ENCODE measurements at regions not wholly inside any gene's neighbourhood (a gene's known extent, or its start where the extent isn't known, plus 50 kb on each side); places are given as distances from the start of the nearest gene placed in this dataset.
"Not testable (repeated sequence)": the region's sequence is repeated elsewhere in the genome, so short reads cannot be mapped to it uniquely, and the experiment has no call there.

- no peak for DNase-seq
These were observed 169.1 kb upstream of the NLRP1 start for GRCh38 chr17:5753421-5753820.

GRCh38 chr17:5757314-5757907 lies 173.1 kb upstream of the NLRP1 start:
- DNase-seq, result no peak

- DNase-seq, result peak in 1 of 2 donors; percentile 3
These were observed 174.3 kb upstream of the NLRP1 start for GRCh38 chr17:5758651-5759050.

DNA sequence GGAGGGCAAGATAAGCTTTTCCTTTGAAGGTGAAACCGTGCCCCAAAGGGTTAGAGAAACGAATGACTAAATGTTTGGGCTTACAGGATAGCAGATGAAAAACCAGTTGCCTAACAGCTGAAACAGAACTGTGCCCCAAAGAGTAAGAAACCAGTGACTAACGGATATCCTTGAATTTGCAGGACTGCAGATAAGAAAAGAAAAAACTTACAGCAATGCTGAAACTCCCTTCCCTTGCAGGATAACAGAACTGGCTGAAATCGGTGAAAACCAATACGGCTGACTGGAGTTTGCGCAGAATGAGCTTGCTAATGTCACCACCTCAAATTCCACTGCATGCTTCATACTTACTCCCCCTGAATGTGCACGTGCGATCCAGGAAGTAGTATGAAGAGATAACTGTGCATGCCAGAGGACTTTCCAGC lies 175.2 kb upstream of the NLRP1 start:
- no peak for DNase-seq

- no peak for DNase-seq
These were observed 177.9 kb upstream of the NLRP1 start for GRCh38 chr17:5762191-5762590.

DNA sequence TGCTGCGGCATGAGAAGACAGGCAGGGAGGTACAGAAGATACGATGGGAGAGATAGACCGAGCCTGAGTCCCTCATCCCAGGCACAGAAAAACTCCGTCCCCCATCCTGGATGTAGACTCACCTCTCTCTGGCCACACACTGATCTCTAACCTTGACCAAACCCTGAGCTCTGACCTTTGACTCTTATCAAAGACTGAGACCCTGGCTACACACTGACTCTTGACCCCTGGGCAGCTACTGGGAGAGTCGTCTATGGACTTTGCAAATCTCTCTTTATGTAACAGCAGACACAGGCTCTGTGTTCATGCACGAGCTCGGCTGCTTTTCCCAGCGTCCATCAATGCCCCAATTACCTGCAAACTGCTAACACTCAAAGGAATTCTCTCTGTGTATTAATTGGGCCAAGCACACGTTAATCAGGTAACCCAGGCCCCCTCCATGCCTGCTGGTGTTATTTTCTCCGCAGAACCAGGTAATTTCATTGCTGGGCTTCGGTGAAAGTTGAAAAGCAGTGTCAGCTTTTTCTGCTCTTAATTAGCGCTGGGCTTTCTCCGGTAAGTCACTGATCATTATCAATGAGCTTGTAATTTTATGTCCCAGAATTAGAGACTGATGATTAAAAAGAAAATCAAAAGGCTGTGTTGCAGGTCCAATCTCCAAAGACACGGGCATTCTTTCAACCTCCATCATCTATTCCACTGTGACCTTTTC lies 179.4 kb upstream of the NLRP1 start:
- no peak for DNase-seq

DNA sequence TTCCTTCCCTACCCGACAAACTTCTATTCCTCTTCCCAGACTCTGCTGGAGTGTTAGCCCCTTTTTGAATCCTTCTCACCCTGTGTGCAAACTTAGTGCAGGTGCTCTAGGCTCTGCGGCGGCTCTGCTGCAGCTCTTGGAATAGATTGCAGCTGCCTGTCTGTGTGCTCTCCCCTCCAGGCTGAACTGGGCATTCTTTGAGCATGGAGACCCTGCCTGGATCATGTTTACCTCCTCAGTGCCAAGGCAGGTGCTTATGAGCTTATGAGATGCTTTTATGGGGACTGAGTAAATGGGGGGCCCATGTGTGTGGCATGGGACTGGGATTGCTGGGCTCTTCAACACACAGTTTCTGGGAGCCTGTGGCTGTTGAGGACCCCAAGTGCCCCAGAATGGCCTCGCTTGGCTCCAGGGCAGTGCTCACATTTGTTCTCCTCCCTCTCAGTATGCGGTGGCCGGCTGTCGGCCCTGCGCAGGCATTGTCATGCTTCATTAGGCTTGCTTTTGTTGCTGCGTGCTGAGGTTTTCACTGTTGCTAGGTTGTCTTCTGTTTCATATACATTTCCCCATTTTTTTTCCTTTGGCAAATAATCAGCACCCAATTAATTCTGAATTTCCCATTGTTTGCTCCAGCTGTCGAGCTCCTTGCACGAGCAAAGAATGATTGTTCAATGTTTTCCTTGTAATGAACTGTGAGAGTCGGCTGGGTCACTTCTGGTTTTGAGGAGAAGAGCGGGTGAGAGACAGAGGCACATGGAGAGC lies 185.5 kb upstream of the NLRP1 start:
- no peak for DNase-seq

DNA sequence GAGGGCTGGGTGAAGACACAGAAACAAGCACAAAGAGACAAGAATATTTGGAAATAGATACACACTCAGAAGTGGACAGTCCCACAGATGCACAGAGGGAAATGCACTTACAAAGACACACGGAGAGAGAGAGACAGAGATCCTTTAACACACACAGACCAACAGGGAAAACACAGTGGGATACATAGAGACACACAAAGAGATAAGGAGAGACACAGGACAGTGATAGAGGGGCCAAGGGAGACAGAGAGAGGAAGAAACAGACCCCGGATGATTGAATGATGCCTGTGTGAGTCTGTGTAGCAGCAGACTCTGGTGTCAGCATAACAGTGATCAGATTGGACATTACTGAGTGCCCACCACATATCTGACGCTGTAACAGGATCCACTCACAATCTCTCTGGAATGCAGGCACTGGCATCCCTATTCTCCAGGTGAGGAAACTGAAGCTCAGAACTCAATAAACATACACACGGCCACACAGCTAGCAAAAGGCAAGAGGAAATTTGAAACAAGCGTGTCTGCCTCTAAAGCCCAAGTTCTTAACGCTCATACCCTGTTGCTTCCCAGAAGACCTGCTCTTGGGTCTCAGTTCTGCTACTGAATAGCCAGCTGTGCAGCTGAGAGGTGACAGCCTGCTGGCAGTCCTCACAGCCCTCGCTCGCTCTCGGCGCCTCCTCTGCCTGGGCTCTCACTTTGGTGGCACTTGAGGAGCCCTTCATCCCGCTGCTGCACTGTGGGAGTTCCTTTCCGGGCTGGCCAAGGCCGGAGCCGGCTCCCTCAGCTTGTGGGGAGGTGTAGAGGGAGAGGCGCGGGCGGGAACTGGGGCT lies 186.3 kb upstream of the NLRP1 start:
- no peak for DNase-seq

GRCh38 chr17:5771271-5771577 lies 186.9 kb upstream of the NLRP1 start:
- DNase-seq, result not testable (repeated sequence)

DNA sequence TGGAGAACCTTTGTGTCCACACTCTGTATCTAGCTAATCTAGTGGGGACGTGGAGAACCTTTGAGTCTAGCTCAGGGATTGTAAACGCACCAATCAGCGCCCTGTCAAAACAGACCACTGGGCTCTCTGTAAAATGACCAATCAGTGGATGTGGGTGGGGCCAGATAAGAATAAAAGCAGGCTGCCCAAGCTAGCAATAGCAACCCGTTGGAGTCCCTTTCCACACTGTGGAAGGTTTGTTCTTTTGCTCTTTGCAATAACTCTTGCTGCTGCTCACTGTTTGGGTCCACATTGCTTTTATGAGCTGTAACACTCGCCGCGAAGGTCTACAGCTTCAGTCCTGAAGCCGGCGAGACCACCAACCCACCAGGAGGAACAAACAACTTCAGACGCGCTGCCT lies 187.7 kb upstream of the NLRP1 start:
- not testable (repeated sequence) for DNase-seq

DNA sequence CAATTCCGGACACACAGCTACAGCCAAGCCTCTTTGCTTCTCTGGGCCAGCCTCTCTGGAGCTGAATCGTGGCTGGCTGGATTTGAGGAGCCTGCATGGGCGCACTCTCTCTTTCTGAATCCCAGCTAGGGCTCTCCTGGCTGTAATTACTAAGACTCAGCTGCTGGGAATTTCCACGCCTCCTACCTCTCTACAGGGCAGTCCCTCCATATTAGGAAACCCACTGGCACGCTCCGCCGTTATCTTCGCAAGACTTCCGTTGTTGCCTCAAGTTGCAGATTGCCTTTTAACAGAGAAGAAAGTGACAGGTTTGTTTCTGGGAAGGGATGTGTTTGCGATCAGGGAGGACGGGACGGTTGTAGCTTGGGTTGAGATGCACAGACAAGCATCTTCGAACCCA lies 188.4 kb upstream of the NLRP1 start:
- no peak for DNase-seq

GRCh38 chr17:5773816-5774360 lies 189.6 kb upstream of the NLRP1 start:
- DNase-seq, result no peak

DNA sequence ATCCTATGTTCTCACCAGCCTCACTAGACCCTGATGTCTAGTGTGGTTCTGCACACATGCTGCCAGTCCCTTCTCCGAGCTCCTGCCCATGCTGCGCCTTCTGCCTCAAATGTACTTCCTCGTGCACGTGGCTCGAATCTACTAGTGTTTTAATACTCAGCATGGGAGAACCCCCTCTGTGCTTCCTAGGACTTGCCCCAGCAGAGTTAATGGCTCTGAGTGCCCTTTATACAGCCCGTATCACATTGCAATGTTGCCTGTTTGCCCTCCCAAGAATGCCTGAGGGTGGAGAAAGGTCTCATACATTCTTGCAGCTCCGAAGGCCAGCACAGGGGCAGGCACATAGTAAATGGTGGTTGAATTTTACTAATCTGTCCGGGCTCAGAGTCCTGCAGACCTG lies 190.8 kb upstream of the NLRP1 start:
- DNase-seq, result no peak

- DNase-seq, result no peak
These were observed 196.2 kb upstream of the NLRP1 start for GRCh38 chr17:5780476-5780875.

GRCh38 chr17:5781236-5781927 lies 197.1 kb upstream of the NLRP1 start:
- DNase-seq, result no peak

- DNase-seq, result no peak
These were observed 199.0 kb upstream of the NLRP1 start for GRCh38 chr17:5783269-5783668.

DNA sequence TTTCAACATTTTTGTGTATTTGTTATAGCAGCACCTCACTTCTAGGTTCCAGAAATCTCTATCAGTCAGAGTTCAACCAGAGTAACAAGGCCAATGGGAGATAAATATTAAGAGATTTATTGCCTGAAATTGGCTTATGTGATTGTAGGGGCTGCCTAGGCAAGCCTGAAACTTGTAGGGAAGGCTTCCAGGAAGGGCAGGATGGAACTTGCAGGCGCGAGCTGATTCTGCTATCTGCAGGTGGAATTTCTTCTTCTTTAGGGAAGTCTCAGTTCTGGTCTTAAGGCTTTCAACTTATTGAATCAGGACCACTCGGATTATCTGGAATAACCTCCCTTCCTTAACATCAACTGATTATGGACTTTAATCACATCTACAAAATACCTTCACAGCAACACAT lies 199.5 kb upstream of the NLRP1 start:
- no peak for DNase-seq

DNA sequence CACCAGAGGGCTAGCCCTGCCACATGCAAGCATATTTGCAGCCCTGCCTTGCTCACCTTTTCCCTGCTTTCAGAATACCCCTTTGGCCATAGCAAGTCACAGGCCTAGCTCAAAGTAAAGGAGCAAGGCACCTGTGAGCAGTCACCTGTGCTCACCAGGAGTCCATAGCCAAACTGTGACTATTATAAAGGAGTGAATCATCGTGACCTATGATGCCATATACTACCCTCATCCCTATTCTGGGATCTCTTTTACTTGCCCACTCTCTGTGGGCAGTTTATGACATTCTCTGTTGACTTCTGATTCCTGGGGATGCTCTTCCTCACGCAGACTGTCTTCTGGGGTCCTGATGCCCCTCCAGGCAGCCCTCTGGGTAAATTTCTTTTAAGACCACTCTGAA lies 200.5 kb upstream of the NLRP1 start:
- no peak for DNase-seq

- no peak for DNase-seq
These were observed 201.0 kb upstream of the NLRP1 start for GRCh38 chr17:5785338-5785737.

DNA sequence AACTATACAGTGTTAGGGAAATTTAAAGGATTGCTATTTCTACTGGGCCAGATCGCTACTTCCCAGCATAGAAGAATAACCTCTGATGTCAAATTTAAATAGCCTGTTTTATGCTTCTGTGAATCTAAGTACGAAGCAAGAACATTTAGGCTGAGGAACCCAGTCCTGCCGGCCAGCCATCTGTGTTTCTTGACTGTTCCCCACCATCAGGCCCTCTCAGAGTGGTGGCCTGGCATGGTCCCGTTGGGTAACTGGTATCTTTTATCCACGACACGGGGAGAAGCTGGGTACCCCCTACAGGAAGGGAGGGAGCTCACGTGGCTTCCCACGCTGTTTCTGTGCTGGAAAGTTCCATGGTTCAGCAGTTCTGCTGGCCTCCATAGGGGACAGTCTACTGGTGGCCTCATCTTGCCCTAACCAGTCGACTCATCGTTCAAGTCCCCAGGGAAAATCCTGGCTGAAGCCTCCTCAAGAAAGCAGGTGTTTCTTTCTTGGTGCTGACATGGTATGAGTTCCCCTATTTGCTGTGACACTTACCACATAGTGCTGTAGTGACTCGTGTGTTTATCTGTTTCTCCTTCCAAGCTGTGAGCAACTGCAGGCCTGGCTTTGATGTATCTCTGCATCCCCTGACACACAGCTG lies 201.7 kb upstream of the NLRP1 start:
- no peak for DNase-seq

DNA sequence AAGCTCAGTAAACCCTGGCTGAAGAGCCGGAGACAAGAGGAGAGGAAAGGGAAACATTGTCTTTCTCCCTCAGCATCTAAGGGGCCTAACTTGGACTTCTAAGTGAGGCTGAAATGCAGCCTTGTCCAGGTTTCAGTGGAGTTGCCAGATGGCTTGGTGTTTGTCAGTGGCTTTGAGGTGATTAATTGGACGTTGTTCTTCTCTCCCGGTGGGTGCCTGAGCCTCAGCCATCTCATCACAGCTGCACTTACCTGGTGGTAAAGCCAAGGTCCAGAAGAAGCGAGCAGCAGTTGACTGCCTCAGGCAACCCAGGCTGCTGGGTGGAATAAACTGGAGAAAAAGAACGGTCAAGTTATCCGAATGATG lies 202.2 kb upstream of the NLRP1 start:
- DNase-seq, result no peak

GRCh38 chr17:5788266-5788900 lies 204.1 kb upstream of the NLRP1 start:
- no peak for DNase-seq
